Ishikawa (cell line): ENCODE measurements at regions not wholly inside any gene's neighbourhood (a gene's known extent, or its start where the extent isn't known, plus 50 kb on each side); places are given as distances from the start of the nearest gene placed in this dataset.

Source experiments
- CEBPB ChIP-seq: IDR thresholded peaks from 2 replicates; pipeline ENCODE4 v1.6.1; 2012
- CREB1 ChIP-seq: IDR thresholded peaks from 2 replicates; pipeline ENCODE4 v1.6.1; 2012; ENCODE audit warnings: low read depth
- EGR1 ChIP-seq: IDR thresholded peaks from 2 replicates; pipeline ENCODE4 v1.6.1; 2012
- EP300 ChIP-seq: IDR thresholded peaks from 2 replicates; pipeline ENCODE4 v1.6.1; 2012; ENCODE audit warnings: borderline replicate concordance
- FOXM1 ChIP-seq: IDR thresholded peaks from 2 replicates; pipeline ENCODE4 v1.6.1; 2012; ENCODE audit warnings: low read depth, borderline replicate concordance
- MAX ChIP-seq: IDR thresholded peaks from 2 replicates; pipeline ENCODE4 v1.6.1; 2012
- NFIC ChIP-seq: IDR thresholded peaks from 2 replicates; pipeline ENCODE4 v1.6.1; 2012
- RAD21 ChIP-seq: IDR thresholded peaks from 2 replicates; pipeline ENCODE4 v1.6.1; 2012; ENCODE audit warnings: low read depth
- REST ChIP-seq: IDR thresholded peaks from 2 replicates; pipeline ENCODE4 v1.6.1; 2012; ENCODE audit warnings: low read depth, mild to moderate bottlenecking
- TAF1 ChIP-seq: IDR thresholded peaks from 2 replicates; pipeline ENCODE4 v1.6.1; 2012; ENCODE audit warnings: low read depth, mild to moderate bottlenecking
- TCF12 ChIP-seq: IDR thresholded peaks from 2 replicates; pipeline ENCODE4 v1.6.1; 2012; ENCODE audit warnings: low read depth
- TEAD4 ChIP-seq: IDR thresholded peaks from 2 replicates; pipeline ENCODE4 v1.6.1; 2012
- USF1 ChIP-seq: IDR thresholded peaks from 2 replicates; pipeline ENCODE4 v1.6.1; 2012
- YY1 ChIP-seq: IDR thresholded peaks from 2 replicates; pipeline ENCODE4 v1.6.1; 2012; ENCODE audit warnings: low read depth
- ZBTB7A ChIP-seq: IDR thresholded peaks from 2 replicates; pipeline ENCODE4 v1.6.1; 2012; ENCODE audit warnings: low read depth

- no peak for TF ChIP-seq ZBTB7A
- no peak for TF ChIP-seq USF1
- no peak for TF ChIP-seq YY1
- TF ChIP-seq NFIC = no peak
- TF ChIP-seq EGR1 = no peak
- no peak for TF ChIP-seq RAD21
Observed at GRCh38 chr14:50036211-50036610, 80.2 kb downstream of the VCPKMT start.

- TF ChIP-seq TAF1 (no peak), TEAD4 (no peak), MAX (no peak), ZBTB7A (no peak), EGR1 (no peak), CEBPB (no peak), TCF12 (no peak), FOXM1 (no peak), CREB1 (no peak), REST (no peak), NFIC (no peak), YY1 (no peak), USF1 (no peak)
Observed at GRCh38 chr14:50036637-50037036, 79.7 kb downstream of the VCPKMT start.

- TF ChIP-seq FOXM1 = no peak
- TF ChIP-seq CREB1 = no peak
- no peak for TF ChIP-seq MAX
Observed at GRCh38 chr14:50037240-50037639, 79.1 kb downstream of the VCPKMT start.

- TF ChIP-seq USF1 = no peak
- TF ChIP-seq FOXM1 = no peak
- TF ChIP-seq ZBTB7A = no peak
- TF ChIP-seq TAF1 = no peak
- no peak for TF ChIP-seq EP300
- TF ChIP-seq RAD21 = no peak
- no peak for TF ChIP-seq CREB1
- no peak for TF ChIP-seq REST
- TF ChIP-seq TCF12 = no peak
- no peak for TF ChIP-seq CEBPB
- no peak for TF ChIP-seq NFIC
- no peak for TF ChIP-seq YY1
- TF ChIP-seq MAX = no peak
- TF ChIP-seq TEAD4 = no peak
- no peak for TF ChIP-seq EGR1
Observed at GRCh38 chr14:50037852-50038251, 78.5 kb downstream of the VCPKMT start.

GRCh38 chr14:50038398-50039119, 77.8 kb downstream of the VCPKMT start:
- no peak for TF ChIP-seq YY1
- TF ChIP-seq ZBTB7A = no peak
- no peak for TF ChIP-seq USF1
- TF ChIP-seq EGR1 = no peak
- no peak for TF ChIP-seq MAX
